SH-SY5Y (cell line): ENCODE measurements at regions not wholly inside any gene's neighbourhood (a gene's known extent, or its start where the extent isn't known, plus 50 kb on each side); places are given as distances from the start of the nearest gene placed in this dataset.

Source experiments
- GATA2 ChIP-seq: IDR thresholded peaks from 2 replicates; pipeline ENCODE4 v1.6.1; 2011; ENCODE audit warnings: mild to moderate bottlenecking, low read depth, low read length
- GATA3 ChIP-seq: IDR thresholded peaks from 2 replicates; pipeline ENCODE4 v1.6.1; 2011; ENCODE audit warnings: low read depth, mild to moderate bottlenecking, low read length, moderate library complexity

DNA sequence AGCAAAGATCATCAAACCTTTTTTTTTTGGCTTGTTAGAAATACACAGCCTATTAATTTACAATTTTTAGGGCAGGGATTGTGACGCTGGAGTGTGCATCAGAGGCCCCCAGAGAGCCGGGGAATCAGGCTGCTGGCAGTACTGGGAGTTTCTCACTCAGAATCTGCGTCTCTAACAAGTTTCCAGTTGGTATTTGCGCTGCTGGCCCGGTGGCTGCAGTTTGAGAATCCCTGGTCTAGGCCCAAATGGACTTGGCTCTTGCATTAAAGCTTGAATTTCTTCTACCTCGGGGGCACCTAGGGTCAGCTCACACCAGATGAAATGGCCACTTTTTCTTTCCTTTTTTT, 150.9 kb upstream of the CIBAR2 start:
- TF ChIP-seq GATA2 = no peak
- no peak for TF ChIP-seq GATA3

DNA sequence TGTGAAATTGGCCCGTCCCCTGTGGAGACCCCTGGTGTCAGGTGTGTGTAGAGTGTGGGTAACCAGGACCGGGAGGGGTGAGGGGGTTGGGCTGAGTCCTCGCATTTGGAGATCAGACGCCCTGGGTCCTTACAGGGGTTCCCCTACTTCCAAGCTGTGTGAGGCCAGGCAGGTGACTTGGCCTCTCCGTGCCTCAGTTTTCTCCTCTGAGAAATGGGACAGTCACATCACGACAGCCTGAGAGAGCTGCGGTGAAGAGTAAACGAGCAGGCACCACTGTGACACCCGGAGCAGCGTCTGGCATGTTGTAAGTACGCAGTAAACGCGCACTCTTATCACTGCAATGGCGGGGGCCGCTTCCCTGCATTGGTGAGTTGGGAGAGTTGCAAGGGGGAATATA, 152.5 kb upstream of the CIBAR2 start:
- no peak for TF ChIP-seq GATA3
- no peak for TF ChIP-seq GATA2

DNA sequence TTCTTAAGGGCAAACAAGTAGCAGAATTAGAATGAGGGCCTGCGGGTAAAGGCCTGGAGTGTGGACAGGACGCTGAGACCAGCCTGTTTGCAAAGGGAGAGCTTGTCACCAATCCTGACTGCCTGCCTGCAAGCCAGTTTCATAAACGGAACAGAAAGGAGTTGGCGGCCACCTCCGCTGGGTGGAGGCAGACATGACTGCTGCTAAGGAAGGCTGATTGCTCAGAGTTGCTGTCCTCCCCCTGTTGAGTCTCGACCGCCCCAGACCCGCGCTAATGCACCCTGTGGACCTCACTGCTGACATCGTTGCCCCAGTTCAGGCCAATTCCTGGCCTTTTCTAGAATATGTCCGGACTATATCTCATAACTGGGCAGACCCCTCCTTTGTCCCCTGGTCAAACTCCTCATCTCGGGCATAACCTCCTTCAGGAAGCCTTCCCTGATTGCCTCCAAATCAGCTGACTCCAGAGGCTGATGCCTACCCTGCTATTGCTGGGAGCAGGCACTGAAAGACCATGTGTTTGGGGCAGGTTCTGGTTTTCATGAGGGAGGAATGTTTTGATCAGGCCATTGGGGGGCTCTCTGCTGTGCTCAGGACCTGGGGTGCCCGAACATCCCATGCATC, 153.0 kb upstream of the CIBAR2 start:
- TF ChIP-seq GATA2 = no peak
- TF ChIP-seq GATA3 = no peak

DNA sequence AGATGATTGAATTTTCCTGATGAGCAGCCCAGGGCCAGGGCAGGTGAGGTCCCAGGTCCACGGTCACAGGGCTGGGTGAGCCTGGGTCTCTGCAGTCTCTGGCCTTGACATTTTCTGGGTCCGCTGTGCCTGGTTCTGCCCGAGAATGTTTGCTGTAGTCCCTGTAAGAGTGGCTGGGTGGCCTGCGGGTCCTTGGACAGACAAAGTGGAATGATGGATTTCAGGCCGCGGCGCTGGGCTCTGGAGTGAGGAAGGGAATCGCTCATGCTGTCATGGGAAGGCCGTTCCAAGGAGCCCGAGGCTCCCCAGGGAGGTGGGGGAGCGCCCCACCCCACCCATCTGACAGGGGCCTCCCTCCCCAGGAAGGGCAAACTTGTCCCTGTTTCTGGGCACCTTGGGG, 153.5 kb upstream of the CIBAR2 start:
- TF ChIP-seq GATA2 (no peak), GATA3 (no peak)

DNA sequence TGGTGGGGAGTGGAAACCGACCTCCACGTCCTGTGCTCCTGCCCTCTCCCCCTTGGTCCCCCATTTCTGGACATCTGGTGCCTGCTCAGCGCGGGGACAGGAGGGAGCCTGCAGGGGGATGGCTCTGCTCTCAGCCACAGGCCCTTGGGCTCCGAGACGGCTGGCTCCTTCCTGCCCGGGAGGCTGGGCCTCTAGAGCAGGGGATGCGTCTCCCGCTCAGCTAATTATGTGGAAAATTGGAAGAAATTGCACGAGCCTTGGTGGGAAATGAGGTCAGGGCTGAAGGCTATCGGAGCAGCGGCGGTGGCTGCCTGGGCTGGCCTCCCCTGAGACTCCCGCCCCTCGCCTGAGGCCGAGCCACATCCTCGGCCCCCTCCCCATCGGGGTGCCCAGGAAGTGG, 154.6 kb upstream of the CIBAR2 start:
- TF ChIP-seq GATA3 = no peak
- TF ChIP-seq GATA2 = no peak

DNA sequence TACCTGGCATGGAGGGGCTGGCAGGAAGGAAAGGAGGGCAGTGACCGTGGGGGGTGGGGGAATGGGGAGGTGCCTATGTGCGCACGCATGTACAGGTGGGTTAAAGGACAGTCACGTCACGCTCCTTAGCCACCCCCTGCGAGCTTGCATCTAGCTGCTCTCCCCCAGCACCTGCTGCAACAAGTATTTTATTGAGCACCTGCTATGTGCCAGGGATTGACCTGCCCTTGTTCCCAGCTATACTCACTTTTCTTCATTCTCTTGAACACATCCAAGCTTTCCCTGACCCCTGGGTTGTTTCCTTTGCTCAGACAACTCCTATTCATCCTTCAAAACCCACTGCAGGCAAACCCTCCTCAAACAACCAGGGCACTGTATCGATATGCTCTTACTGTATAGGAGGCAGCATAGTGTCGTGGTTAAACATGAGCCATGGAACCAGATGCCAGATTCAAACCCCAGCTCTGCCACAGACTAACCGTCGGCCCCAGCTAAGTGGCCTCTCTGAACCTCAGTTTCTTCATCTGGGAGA, 155.2 kb upstream of the CIBAR2 start:
- no peak for TF ChIP-seq GATA3
- no peak for TF ChIP-seq GATA2

DNA sequence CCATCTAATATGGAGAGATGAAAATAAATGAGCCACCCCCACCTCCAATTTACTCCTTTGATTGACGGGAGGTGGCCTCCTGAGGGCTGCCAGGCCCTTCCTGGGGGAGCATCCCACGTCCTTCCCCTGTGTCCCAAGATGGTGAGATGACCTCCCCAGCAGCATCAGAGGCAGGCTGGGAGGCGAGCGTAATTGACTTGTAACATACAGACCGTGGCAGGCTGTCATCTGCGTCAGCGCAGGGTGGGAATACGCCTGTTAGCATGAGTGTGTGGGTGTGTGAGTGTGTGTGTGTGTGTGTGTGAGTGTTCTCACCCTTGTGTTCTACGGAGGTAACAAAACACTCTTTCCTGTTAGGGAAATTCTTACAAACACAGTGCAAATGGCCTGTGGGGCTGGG, 156.9 kb upstream of the CIBAR2 start:
- TF ChIP-seq GATA3 (no peak), GATA2 (no peak)

DNA sequence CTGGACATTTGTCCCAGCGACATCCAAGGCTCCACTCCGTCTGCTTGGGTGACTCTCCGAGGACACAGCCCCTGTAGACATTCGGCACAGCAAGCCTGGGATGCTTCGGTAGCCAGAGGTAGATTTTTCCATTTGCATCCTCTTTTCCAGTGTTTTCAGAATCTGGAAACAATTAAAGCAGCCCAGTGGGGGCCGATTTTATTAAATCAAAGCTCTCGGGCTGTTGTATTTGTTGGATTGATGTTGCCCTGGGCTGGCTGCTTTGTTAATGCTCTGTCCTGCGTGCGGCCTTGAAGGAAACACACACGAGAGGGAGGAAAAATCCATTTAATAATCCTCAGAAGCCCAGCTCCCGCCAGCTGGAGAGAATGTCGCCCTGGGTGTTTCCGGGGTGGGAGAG, 158.1 kb upstream of the CIBAR2 start:
- TF ChIP-seq GATA3 = no peak
- no peak for TF ChIP-seq GATA2

DNA sequence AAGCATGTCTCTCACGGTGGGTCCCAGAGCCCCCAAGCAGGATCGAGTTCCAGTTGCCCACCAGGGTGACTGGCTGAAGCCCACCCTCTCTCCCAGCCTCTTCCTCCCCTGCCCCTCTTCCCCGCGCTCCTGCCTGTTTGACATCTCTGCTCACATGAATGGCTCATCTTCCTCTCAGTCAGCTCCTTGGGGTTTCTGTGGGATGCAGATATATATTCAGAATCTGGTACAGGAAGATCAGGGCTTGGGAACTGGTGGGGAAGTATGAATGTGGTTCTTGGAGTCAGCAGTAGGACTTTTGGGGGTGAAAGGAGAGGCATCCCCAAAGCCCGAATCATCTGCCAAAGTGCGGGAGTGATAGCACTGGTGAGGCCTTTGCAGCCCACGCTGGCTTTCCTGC, 158.9 kb upstream of the CIBAR2 start:
- TF ChIP-seq GATA2 = no peak
- no peak for TF ChIP-seq GATA3

DNA sequence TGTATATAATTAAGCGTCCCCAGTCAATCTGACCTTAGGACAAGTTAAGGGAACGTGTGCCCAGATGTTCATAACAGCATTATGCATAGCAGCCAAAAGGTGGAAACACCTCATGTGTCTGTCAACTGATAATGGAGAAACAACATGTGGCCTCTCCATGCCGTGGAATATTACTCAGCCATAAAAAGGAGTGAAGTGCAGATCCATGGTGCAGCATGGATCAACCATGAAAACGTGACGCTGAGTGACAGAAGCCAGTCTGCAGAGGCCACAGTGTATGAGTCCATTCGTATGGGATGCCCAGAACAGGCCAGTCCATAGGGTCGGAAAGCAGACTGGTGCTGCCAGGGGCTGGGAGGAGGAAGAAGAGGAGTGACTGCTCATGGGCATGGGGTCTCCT, 161.0 kb upstream of the CIBAR2 start:
- no peak for TF ChIP-seq GATA2
- TF ChIP-seq GATA3 = no peak

DNA sequence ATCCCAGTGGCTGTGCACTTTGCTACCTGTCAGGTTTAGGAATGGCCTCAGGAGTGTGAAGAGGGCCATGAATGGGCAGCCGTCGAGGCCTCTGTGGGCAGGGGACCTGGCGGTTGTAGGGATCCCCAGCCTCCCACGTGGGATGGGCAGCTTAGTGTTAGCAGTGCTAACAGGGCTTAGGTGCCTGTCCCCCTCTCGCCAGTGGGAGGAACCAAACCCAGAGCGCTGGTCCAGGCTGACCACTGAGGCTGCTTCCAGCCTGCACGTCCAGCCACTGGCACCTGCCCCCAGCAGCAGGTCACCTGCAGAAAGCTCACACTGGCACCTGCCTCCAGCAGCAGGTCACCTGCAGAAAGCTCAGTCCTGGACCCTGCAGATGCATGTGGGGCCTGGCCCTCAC, 162.2 kb upstream of the CIBAR2 start:
- TF ChIP-seq GATA2 = no peak
- TF ChIP-seq GATA3 = no peak

DNA sequence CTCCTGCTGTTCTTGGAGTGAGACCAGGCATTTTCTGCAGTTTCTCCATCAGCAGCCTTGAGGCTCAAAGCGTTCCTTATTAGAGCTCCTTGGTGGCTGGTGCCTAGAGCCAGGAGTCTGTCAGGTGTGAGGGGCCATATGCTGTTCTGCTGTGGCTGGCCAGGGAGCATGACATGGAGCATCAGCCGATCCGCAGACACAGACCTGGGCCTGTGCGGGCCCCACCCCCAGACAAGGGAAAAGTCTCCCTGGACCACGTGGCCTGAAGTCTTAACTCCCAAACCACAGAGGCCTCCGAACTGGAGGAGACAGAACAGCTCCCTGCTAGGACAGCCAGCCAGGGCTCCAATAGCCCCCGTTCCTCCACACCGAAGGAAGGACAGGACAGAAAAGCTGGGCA, 162.7 kb upstream of the CIBAR2 start:
- TF ChIP-seq GATA2 (no peak), GATA3 (no peak)

DNA sequence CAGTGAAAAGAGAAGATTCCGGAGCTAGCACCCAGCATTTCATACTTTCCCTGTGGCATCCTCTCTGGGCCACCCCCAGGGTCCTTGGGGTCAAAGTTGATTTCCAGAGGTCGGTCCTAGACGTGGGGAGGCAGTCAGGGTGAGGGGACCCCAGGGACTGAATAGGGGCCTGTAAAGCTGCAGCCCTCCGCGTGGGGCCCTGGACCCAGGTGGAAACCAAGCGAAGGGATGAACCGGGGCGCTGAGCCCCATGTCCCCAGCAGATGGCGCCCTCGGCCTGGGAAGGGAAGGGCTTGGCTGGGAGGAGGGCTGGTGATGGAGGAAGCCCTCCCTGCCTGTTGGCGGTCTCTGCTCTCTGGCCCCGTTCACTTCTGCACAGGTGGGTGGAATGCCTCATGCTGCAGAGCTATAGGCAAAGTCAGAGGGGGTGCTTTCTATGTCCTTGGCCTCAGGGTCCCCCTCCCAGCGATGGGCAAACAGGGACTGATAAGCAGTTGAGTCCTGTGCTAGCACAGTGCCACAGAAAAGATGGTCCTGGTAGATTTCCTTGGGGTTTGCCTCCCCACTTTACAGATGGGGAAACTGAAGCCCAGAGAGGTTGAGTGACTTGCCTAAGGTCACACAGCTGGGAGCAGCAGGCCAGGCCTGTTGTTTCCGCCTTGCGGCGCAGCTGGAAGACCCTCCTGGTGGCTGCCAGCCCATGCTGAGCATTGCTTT, 163.4 kb upstream of the CIBAR2 start:
- TF ChIP-seq GATA3 = no peak
- TF ChIP-seq GATA2 = no peak

DNA sequence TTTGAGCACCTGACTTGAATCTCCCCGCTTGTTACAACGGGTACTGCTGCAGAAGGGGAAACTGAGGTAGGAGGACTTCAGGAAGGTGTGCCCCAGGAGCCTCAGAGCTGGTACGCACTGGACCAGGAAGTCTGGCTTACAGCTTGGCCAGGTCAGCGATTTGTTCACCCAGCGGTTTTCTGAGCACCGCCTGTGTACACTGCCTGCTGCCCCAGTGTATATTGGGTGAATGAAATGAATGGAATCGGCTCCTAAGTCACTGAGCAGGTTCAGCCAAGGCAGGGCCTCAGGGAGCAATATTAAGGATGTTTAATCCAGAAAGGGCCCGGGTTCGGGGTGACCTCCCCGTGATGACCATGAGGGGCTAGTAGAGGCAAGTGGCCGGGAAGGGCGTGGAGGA, 164.0 kb upstream of the CIBAR2 start:
- no peak for TF ChIP-seq GATA3
- no peak for TF ChIP-seq GATA2

DNA sequence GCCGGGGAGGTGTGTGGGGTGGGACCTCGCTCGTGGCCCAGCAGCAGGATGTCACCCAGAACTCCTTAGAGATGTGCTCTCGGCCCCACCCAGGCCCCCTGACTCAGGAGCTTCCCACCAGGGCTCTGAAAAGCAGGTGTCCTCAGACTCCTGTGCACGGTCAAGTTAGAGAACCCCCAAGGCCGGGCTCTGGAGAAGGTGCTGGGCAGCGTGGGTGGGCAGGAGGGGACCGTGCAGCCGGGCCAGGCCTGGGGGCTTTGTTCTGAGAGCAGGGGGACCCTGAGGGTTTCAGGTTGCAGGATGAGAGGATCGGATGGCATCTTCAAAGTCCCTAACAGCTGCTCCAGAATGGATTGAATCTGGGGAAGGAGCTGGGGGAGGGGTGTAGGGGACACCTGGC, 164.4 kb upstream of the CIBAR2 start:
- TF ChIP-seq GATA3 (no peak), GATA2 (no peak)

DNA sequence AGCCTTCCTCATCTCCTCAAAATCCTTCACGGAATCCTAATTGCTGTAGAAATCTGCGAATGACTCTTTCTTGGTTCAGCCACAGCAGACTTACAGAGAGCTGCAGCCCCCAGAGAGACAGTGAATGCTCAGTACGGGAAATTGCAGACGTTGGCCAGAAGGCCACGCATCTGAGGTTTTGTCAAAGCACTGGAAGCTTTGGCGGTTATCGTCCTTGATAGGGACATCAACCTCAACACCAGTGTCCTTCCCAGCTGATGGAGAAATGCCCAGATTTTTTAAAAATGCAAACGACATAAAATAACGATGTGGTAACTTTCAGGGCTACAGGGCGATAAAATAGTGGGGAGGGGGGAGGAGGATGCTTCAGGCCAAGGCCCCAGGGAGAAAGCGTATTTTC, 166.6 kb upstream of the CIBAR2 start:
- no peak for TF ChIP-seq GATA2
- no peak for TF ChIP-seq GATA3

DNA sequence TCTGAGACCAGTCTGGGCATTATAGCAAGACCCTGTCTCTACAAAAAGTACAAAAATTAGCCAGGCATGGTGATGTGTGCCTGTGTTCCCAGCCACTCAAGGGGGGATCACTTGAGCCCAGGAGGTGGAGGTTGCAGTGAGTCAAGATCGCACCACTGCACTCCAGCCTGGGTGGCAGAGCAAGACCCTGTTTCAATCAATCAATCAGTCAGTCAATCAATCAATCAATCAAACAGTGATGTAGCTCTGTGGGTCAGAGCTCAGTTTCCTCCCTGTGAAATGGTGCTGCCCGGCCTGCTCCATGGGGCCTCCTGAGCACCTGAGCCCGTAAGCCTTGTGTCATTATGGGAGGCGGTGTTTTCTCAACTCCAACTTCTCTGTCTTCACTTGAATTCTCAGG, 167.1 kb upstream of the CIBAR2 start:
- no peak for TF ChIP-seq GATA2
